K562 (cell line): ENCODE measurements at regions not wholly inside any gene's neighbourhood (a gene's known extent, or its start where the extent isn't known, plus 50 kb on each side); places are given as distances from the start of the nearest gene placed in this dataset.

ENCODE experiments used
- ATAC-seq: fragments of 200-7000 bp; cut with Tn5 transposase; 3 replicates; pipeline ENCODE4 v1.9.1; 2020; ENCODE audit warnings: moderate library complexity
- BruUV-seq: library from RNA; stranded (reverse); fragments of 400-500 nt; replicated peaks from 2 replicates; lab custom pipeline; 2021; lab: Mats Ljungman, UMichigan
- CTCF ChIA-PET: fragments of 300-600 bp; formaldehyde crosslinking; extraction: SDS; loops from one replicate; lab custom pipeline; 2021; ENCODE audit warnings: low intra/inter-chr PET ratio; lab: Yijun Ruan, JAX
- POLR2A ChIA-PET: fragments of 300-600, 350-650 bp; sonication (Branson Sonifier 250); formaldehyde crosslinking; extraction: SDS; loops from one replicate; lab custom pipeline; 2021; ENCODE audit warnings: antibody characterized with exemption, inconsistent platforms; lab: Yijun Ruan, JAX
- DNase-seq, 4 experiments: peaks; one replicate each; pipeline versions ENCODE4 v3.0.0 to v3.0.0-alpha.2; 2011 to 2018; ENCODE audit warnings: low spot score in 3 of 4, mixed read lengths in 3 of 4; ENCODE audit errors: extremely low read depth in 1 of 4
- FAIRE-seq: peaks from 2 replicates; lab custom pipeline; 2011; peaks lifted over from hg19 to GRCh38; lab: Jason Lieb, UNC
- H2AFZ ChIP-seq: 2 replicates; pipeline ENCODE4 v1.6.0; 2011; ENCODE audit warnings: low read depth, low read length, control low read depth, inconsistent platforms
- H3K27ac ChIP-seq: fragments of 200-600 bp; 3 replicates; pipeline ENCODE4 v1.8.0; 2011; ENCODE audit warnings: low read depth, mild to moderate bottlenecking, control low read depth, inconsistent platforms, low read length, moderate library complexity, mixed read lengths; ENCODE audit errors: extremely low read depth
- H3K27me3 ChIP-seq, 2 experiments: fragments of 300-600 bp in 1 of 2; 2 replicates in 1 of 2; 3 replicates in 1 of 2; pipeline versions ENCODE4 v1.6.0 to v1.8.0; 2011; ENCODE audit warnings: inconsistent platforms in 2 of 2, low read length in 2 of 2, mild to moderate bottlenecking in 1 of 2, mixed read lengths in 1 of 2, moderate library complexity in 1 of 2; ENCODE audit not compliant: control insufficient read depth in 2 of 2, insufficient read depth in 2 of 2
- H3K36me3 ChIP-seq: fragments of 300-600 bp; 3 replicates; pipeline ENCODE4 v1.8.0; 2011; ENCODE audit warnings: mild to moderate bottlenecking, low read length, inconsistent platforms; ENCODE audit not compliant: control insufficient read depth, insufficient read depth
- H3K4me1 ChIP-seq, 2 experiments: fragments of 200-600 bp in 1 of 2; replicated peaks in 1 of 2; 2 replicates in 1 of 2; 3 replicates in 1 of 2; pipeline versions ENCODE4 v1.5.1 to v1.8.0; 2011; ENCODE audit warnings: inconsistent platforms in 2 of 2, low read length in 2 of 2, mild to moderate bottlenecking in 1 of 2, mixed read lengths in 1 of 2, moderate library complexity in 1 of 2; ENCODE audit not compliant: control insufficient read depth in 2 of 2, insufficient read depth in 2 of 2
- H3K4me2 ChIP-seq: 2 replicates; pipeline ENCODE4 v1.6.1; 2011; ENCODE audit warnings: low read length, control low read depth, inconsistent platforms, mixed read lengths; ENCODE audit not compliant: insufficient read depth
- H3K4me3 ChIP-seq: fragments of 200-600 bp; sonication (generic), shearing (Covaris generic); 2 replicates; pipeline ENCODE4 v1.5.1; 2016; ENCODE audit warnings: control low read depth, inconsistent platforms
- H3K79me2 ChIP-seq: fragments of 200-600 bp; 3 replicates; pipeline ENCODE4 v1.8.0; 2011; ENCODE audit warnings: low read length, inconsistent platforms; ENCODE audit not compliant: control insufficient read depth, insufficient read depth
- H3K9ac ChIP-seq, 2 experiments: 2 replicates each; pipeline versions ENCODE4 v1.6.0 to v1.6.1; 2011; ENCODE audit warnings: low read depth in 2 of 2, low read length in 2 of 2, control low read depth in 1 of 2, inconsistent platforms in 1 of 2, mild to moderate bottlenecking in 1 of 2, mixed read lengths in 1 of 2; ENCODE audit not compliant: insufficient read depth in 1 of 2
- H3K9me1 ChIP-seq: one replicate; pipeline ENCODE4 v1.6.0; 2011; ENCODE audit warnings: inconsistent platforms, mild to moderate bottlenecking, low read length, moderate library complexity; ENCODE audit not compliant: control insufficient read depth, insufficient read depth
- H3K9me3 ChIP-seq: replicated peaks from 2 replicates; pipeline ENCODE4 v1.5.1; 2011; ENCODE audit warnings: low read depth, low read length, inconsistent platforms; ENCODE audit not compliant: control insufficient read depth, insufficient read depth
- H4K20me1 ChIP-seq: replicated peaks from 2 replicates; pipeline ENCODE4 v1.6.1; 2011; ENCODE audit warnings: low read length, inconsistent platforms, mixed read lengths; ENCODE audit not compliant: control insufficient read depth, insufficient read depth
- ARID1B ChIP-seq: fragments of 450-650 bp; IDR thresholded peaks from 2 replicates; pipeline ENCODE4 v1.6.1; 2016; ENCODE audit warnings: antibody characterized with exemption, mild to moderate bottlenecking, inconsistent platforms
- ATF1 ChIP-seq, 2 experiments: fragments of 450-650 bp in 1 of 2; IDR thresholded peaks; 2 replicates each; pipeline ENCODE4 v1.6.1; 2016; ENCODE audit warnings: missing compliant biosample characterization in 1 of 2, missing genetic modification characterization in 1 of 2
- CHD1 ChIP-seq: fragments of 200-600 bp; sonication (generic); IDR thresholded peaks from one replicate; pipeline ENCODE4 v1.6.1; 2012; ENCODE audit warnings: mild to moderate bottlenecking, moderate library complexity, low read length, inconsistent platforms
- ESRRB ChIP-seq: fragments of 250-450 bp; sonication (Bioruptor Pico); IDR thresholded peaks from 2 replicates; pipeline ENCODE4 v1.5.0; 2020; ENCODE audit warnings: mild to moderate bottlenecking, moderate library complexity, borderline replicate concordance
- FOS ChIP-seq: IDR thresholded peaks from 3 replicates; pipeline ENCODE4 v1.6.1; 2011; ENCODE audit not compliant: insufficient read length; ENCODE audit errors: extremely low read depth
- FOXA3 ChIP-seq, 2 experiments: fragments of 450-650 bp in 1 of 2; sonication (generic) in 1 of 2; formaldehyde crosslinking; IDR thresholded peaks in 1 of 2; conservative IDR thresholded peaks in 1 of 2; 2 replicates each; pipeline versions ENCODE4 v1.4.0 to v1.8.0; 2020 to 2022; ENCODE audit warnings: mild to moderate bottlenecking in 2 of 2, missing genetic modification reagents in 1 of 2
- KDM2B ChIP-seq: fragments of 250-450 bp; sonication (Bioruptor Pico); IDR thresholded peaks from 2 replicates; pipeline ENCODE4 v1.8.0; 2021; ENCODE audit warnings: mild to moderate bottlenecking, moderate library complexity
- MYBL2 ChIP-seq, 2 experiments: fragments of 450-650 bp in 1 of 2; sonication (generic) in 1 of 2; formaldehyde crosslinking in 1 of 2; IDR thresholded peaks; 2 replicates each; pipeline versions ENCODE4 v1.6.1 to v1.8.1; 2017 to 2022; ENCODE audit warnings: borderline replicate concordance in 1 of 2, inconsistent platforms in 1 of 2, low read depth in 1 of 2, mild to moderate bottlenecking in 1 of 2, missing genetic modification reagents in 1 of 2, moderate library complexity in 1 of 2
- NCOA1 ChIP-seq: fragments of 450-650 bp; IDR thresholded peaks from 2 replicates; pipeline ENCODE4 v1.6.1; 2016; ENCODE audit warnings: low read depth
- NELFE ChIP-seq: IDR thresholded peaks from 2 replicates; pipeline ENCODE4 v1.6.1; 2011; ENCODE audit warnings: mild to moderate bottlenecking; ENCODE audit not compliant: insufficient read depth, insufficient read length
- OTX1 ChIP-seq: fragments of 450-650 bp; formaldehyde crosslinking; IDR thresholded peaks from 2 replicates; pipeline ENCODE4 v1.4.0; 2022; ENCODE audit warnings: mild to moderate bottlenecking
- SIN3B ChIP-seq: fragments of 450-650 bp; IDR thresholded peaks from 2 replicates; pipeline ENCODE4 v1.6.1; 2017; ENCODE audit warnings: low read depth, mild to moderate bottlenecking, moderate library complexity
- SMAD2 ChIP-seq: fragments of 150-350 bp; IDR thresholded peaks from 2 replicates; pipeline ENCODE4 v1.6.1; 2014; ENCODE audit warnings: low read depth, mild to moderate bottlenecking, low read length
- SPI1 ChIP-seq: IDR thresholded peaks from 2 replicates; pipeline ENCODE4 v1.6.1; 2011; ENCODE audit warnings: low read depth, low read length, control low read depth, borderline replicate concordance
- SRSF7 ChIP-seq: fragments of 200-400 bp; formaldehyde crosslinking; optimal IDR thresholded peaks from 2 replicates; pipeline ENCODE3; 2017; ENCODE audit warnings: mild to moderate bottlenecking, low read depth, low read length
- TAF1 ChIP-seq: IDR thresholded peaks from 2 replicates; pipeline ENCODE4 v1.6.1; 2011; ENCODE audit warnings: mild to moderate bottlenecking, low read length, moderate library complexity; ENCODE audit not compliant: insufficient read depth, control insufficient read depth, severe bottlenecking; ENCODE audit errors: extremely low read depth
- ZNF408 ChIP-seq: fragments of 250-450 bp; sonication (Bioruptor Pico); IDR thresholded peaks from 2 replicates; pipeline ENCODE4 v1.4.0; 2020; ENCODE audit warnings: low read depth, mild to moderate bottlenecking, moderate library complexity
- ZNF445 ChIP-seq: fragments of 250-450 bp; sonication (Bioruptor Pico); IDR thresholded peaks from 2 replicates; pipeline ENCODE4 v1.4.0; 2020; ENCODE audit warnings: low read depth, mild to moderate bottlenecking, moderate library complexity
- whole genome bisulfite sequencing: fragments of 100-300 bp; shearing (Covaris generic); methylation state at CpG from one replicate; pipeline ENCODE4 v1.1.6; 2016; ENCODE audit warnings: low coverage, mixed read lengths; ENCODE audit not compliant: insufficient coverage; ENCODE audit errors: missing lambda C conversion rate; 5-methylcytosine and 5-hydroxymethylcytosine counted together
- in situ Hi-C: fragments of 300-500 bp; cut with MboI; formaldehyde crosslinking; loops from 4 replicates; pipeline ENCODE4 v1.15.0; 2018; ENCODE audit warnings: inconsistent platforms, mixed read lengths
- intact Hi-C: fragments of 100-400 bp; cut with micrococcal nuclease; formaldehyde crosslinking; loops from 2 replicates; pipeline ENCODE4 v1.14.2; 2022
- TF ChIP-seq, protein P1 (sequence below): fragments of 200-800 bp; sonication (Bioruptor generic); IDR thresholded peaks from 2 replicates; pipeline ENCODE4 v1.6.1; 2016; ENCODE audit warnings: missing genetic modification characterization, missing compliant biosample characterization

DNA sequence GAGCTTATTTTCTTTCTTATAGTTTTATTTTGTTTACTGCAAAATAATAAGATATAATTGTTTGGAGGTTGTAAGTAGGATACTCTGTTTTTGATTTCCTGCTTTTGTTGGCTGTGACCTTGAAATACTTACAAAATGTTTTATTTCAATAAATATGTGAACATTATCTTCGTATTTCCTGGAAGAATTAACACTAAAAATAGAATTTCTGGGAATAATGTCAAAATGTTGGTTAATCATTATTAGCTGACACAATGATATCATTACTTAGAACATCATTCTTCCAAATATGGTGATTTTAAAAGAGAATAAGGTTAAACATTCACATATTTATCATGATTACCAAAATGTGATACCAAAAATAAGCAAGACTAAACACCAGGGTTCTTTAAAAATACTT, 1148.6 kb upstream of the PRR20A start:
- Histone ChIP-seq H3K4me2 (no peak overlapping the region), H3K79me2 (no peaks in the 10 kb centered on the region), H3K27ac (no peak overlapping the region), H3K9ac (no peak overlapping the region), H3K4me3 (no peak overlapping the region), H3K9me3 (no peaks in the 10 kb centered on the region), H2AFZ (no peak overlapping the region), H4K20me1 (no peaks in the 10 kb centered on the region), H3K4me1 (no peaks in the 10 kb centered on the region), H3K27me3 (no peaks in the 10 kb centered on the region), H3K9me1 (no peaks in the 10 kb centered on the region), H3K36me3 (no peaks in the 10 kb centered on the region)
- no peak for ATAC-seq
- no TSS peak for BruUV-seq
- WGBS: 0% methylated on average over 1 of the region's 1 CpG
- in situ Hi-C loops: no loop called here
- no peak for DNase-seq
- CTCF ChIA-PET: no interaction called here
- no peak for FAIRE-seq
- POLR2A ChIA-PET: no interaction called here
- intact Hi-C loops: no loop called here
- TF ChIP-seq SPI1: no peak
- TF ChIP-seq FOS: no peak
- TF ChIP-seq FOXA3 (CRISPR knock-in tag; conservative IDR thresholded peaks at IDR 0.05 in 1 of 2, IDR thresholded peaks at IDR 0.05 in 1 of 2): no peak
- TF ChIP-seq NELFE: no peak
- no peak for TF ChIP-seq OTX1 (CRISPR knock-in tag)
- no peak for TF ChIP-seq SRSF7
- TF ChIP-seq KDM2B: no peak
- no peak for TF ChIP-seq TAF1
- TF ChIP-seq SMAD2: no peak
- no peak for TF ChIP-seq ESRRB (CRISPR knock-in tag)
- no peak for TF ChIP-seq ZNF445 (CRISPR knock-in tag)
- TF ChIP-seq NCOA1: no peak
- TF ChIP-seq ARID1B: no peak
- no peak for TF ChIP-seq ATF1 (CRISPR knock-in tag; IDR thresholded peaks at IDR 0.05)
- no peak for TF ChIP-seq ATF1 (tag; IDR thresholded peaks at IDR 0.05)
- TF ChIP-seq SIN3B: no peak
- TF ChIP-seq ZNF408: no peak
- TF ChIP-seq MYBL2 (IDR thresholded peaks at IDR 0.05; ENCODE audit: low read depth): no peak
- TF ChIP-seq MYBL2 (CRISPR knock-in tag; IDR thresholded peaks at IDR 0.05; ENCODE audit: borderline replicate concordance): no peak
- no peak for TF ChIP-seq CHD1
- TF ChIP-seq, protein P1, sequence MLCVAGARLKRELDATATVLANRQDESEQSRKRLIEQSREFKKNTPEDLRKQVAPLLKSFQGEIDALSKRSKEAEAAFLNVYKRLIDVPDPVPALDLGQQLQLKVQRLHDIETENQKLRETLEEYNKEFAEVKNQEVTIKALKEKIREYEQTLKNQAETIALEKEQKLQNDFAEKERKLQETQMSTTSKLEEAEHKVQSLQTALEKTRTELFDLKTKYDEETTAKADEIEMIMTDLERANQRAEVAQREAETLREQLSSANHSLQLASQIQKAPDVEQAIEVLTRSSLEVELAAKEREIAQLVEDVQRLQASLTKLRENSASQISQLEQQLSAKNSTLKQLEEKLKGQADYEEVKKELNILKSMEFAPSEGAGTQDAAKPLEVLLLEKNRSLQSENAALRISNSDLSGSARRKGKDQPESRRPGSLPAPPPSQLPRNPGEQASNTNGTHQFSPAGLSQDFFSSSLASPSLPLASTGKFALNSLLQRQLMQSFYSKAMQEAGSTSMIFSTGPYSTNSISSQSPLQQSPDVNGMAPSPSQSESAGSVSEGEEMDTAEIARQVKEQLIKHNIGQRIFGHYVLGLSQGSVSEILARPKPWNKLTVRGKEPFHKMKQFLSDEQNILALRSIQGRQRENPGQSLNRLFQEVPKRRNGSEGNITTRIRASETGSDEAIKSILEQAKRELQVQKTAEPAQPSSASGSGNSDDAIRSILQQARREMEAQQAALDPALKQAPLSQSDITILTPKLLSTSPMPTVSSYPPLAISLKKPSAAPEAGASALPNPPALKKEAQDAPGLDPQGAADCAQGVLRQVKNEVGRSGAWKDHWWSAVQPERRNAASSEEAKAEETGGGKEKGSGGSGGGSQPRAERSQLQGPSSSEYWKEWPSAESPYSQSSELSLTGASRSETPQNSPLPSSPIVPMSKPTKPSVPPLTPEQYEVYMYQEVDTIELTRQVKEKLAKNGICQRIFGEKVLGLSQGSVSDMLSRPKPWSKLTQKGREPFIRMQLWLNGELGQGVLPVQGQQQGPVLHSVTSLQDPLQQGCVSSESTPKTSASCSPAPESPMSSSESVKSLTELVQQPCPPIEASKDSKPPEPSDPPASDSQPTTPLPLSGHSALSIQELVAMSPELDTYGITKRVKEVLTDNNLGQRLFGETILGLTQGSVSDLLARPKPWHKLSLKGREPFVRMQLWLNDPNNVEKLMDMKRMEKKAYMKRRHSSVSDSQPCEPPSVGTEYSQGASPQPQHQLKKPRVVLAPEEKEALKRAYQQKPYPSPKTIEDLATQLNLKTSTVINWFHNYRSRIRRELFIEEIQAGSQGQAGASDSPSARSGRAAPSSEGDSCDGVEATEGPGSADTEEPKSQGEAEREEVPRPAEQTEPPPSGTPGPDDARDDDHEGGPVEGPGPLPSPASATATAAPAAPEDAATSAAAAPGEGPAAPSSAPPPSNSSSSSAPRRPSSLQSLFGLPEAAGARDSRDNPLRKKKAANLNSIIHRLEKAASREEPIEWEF: no peak
